Fibroblast of the aortic adventitia (primary cell): ENCODE measurements at regions not wholly inside any gene's neighbourhood (a gene's known extent, or its start where the extent isn't known, plus 50 kb on each side); places are given as distances from the start of the nearest gene placed in this dataset.

ENCODE experiments used
- DNase-seq: peaks from one replicate; pipeline ENCODE4 v3.0.0-alpha.2; 2010; ENCODE audit warnings: low read depth
- H3K4me3 ChIP-seq: 2 replicates; pipeline ENCODE4 v1.5.1; 2011; ENCODE audit warnings: low read depth, mild to moderate bottlenecking, control low read depth, low read length, moderate library complexity
- CTCF ChIP-seq: IDR thresholded peaks from 2 replicates; pipeline ENCODE4 v1.5.1; 2011; ENCODE audit warnings: mild to moderate bottlenecking, low read length, control low read depth, inconsistent platforms; ENCODE audit not compliant: insufficient read depth

GRCh38 chr20:39124064-39124463, 161.9 kb downstream of the DHX35 start:
- no peak for TF ChIP-seq CTCF
- H3K4me3 ChIP-seq: no peak overlapping the region
- DNase-seq: no peak

- DNase-seq: no peak
- no peak overlapping the region for H3K4me3 ChIP-seq
- TF ChIP-seq CTCF: no peak
Measured at GRCh38 chr20:39123185-39123557, 161.0 kb downstream of the DHX35 start.

GRCh38 chr20:39117491-39117890, 155.3 kb downstream of the DHX35 start:
- H3K4me3 ChIP-seq: no peak overlapping the region
- TF ChIP-seq CTCF: no peak
- peak; percentile 32 for DNase-seq

- no peak for TF ChIP-seq CTCF
- no peak for DNase-seq
- no peak overlapping the region for H3K4me3 ChIP-seq
Measured at GRCh38 chr20:39116020-39116419, 153.9 kb downstream of the DHX35 start.

GRCh38 chr20:39112178-39112743, 150.1 kb downstream of the DHX35 start:
- DNase-seq: peak; percentile 40
- no peak overlapping the region for H3K4me3 ChIP-seq
- peak; percentile 35 for TF ChIP-seq CTCF

- no peak for TF ChIP-seq CTCF
- no peak overlapping the region for H3K4me3 ChIP-seq
- DNase-seq: no peak
Measured at GRCh38 chr20:39111359-39112177, 149.4 kb downstream of the DHX35 start.
